Testis (tissue), 2 donors: ENCODE measurements at regions not wholly inside any gene's neighbourhood (a gene's known extent, or its start where the extent isn't known, plus 50 kb on each side); places are given as distances from the start of the nearest gene placed in this dataset.

Experiments
- DNase-seq: peaks from one replicate; pipeline ENCODE4 v3.0.0-alpha.2; 2019
- H3K27ac ChIP-seq, 2 donors: fragments of 200-600 bp; sonication (generic); one replicate each; pipeline ENCODE4 v1.5.1; 2019
- H3K27me3 ChIP-seq: fragments of 200-600 bp; sonication (generic); one replicate; pipeline ENCODE4 v1.5.1; 2019
- H3K36me3 ChIP-seq: fragments of 200-600 bp; sonication (generic); one replicate; pipeline ENCODE4 v1.5.1; 2017; ENCODE audit warnings: low read depth; ENCODE audit errors: missing control alignments
- H3K4me1 ChIP-seq: fragments of 200-600 bp; sonication (generic); one replicate; pipeline ENCODE4 v1.5.1; 2019
- H3K4me3 ChIP-seq, 2 donors: fragments of 200-600 bp; sonication (generic); one replicate each; pipeline ENCODE4 v1.5.1; 2017 to 2019
- H3K9me3 ChIP-seq: fragments of 200-600 bp; sonication (generic); one replicate; pipeline ENCODE4 v1.5.1; 2017
- CTCF ChIP-seq, 3 experiments: fragments of 450-650 bp in 2 of 3; fragments of 200-600 bp in 1 of 3; sonication (generic) in 1 of 3; IDR thresholded peaks; one replicate each; pipeline ENCODE4 v1.5.1; 2016 to 2019; ENCODE audit warnings: antibody characterized with exemption in 3 of 3, mild to moderate bottlenecking in 2 of 3, moderate library complexity in 1 of 3
- POLR2A ChIP-seq: fragments of 450-650 bp; IDR thresholded peaks from one replicate; pipeline ENCODE4 v1.6.1; 2017; ENCODE audit warnings: antibody characterized with exemption, mild to moderate bottlenecking, moderate library complexity
- WGBS, 2 donors: methylation state at CpG; one replicate each; pipeline ENCODE4 v1.1.5; 2018; 5-methylcytosine and 5-hydroxymethylcytosine counted together
- intact Hi-C: fragments of 100-400 bp; cut with DNase I; formaldehyde crosslinking; loops from one replicate; pipeline ENCODE4 v1.15.1; 2023; ENCODE audit warnings: low total_unique reads

GRCh38 chr9:100848726-100849125, 179.8 kb upstream of the PLPPR1 start:
- no peak for DNase-seq
- intact Hi-C loops, result no loop called here
- no peak for TF ChIP-seq POLR2A
- no peak for TF ChIP-seq CTCF (IDR thresholded peaks at IDR 0.05)
- Histone ChIP-seq H3K4me1 (no peaks in the 10 kb centered on the region), H3K27ac (no peak overlapping the region), H3K9me3 (no peaks in the 10 kb centered on the region), H3K27me3 (no peaks in the 10 kb centered on the region), H3K4me3 (no peak overlapping the region), H3K36me3 (no peaks in the 10 kb centered on the region)

- Histone ChIP-seq H3K27me3 (no peaks in the 10 kb centered on the region), H3K4me3 (no peak overlapping the region), H3K36me3 (no peaks in the 10 kb centered on the region), H3K4me1 (no peaks in the 10 kb centered on the region), H3K9me3 (no peaks in the 10 kb centered on the region), H3K27ac (no peak overlapping the region)
- WGBS, 2 donors, result 23 to 40% methylated on average over 4 of the region's 4 CpGs
- TF ChIP-seq CTCF (IDR thresholded peaks at IDR 0.05) (no peak), POLR2A (no peak)
- intact Hi-C loops, result no loop called here
- no peak for DNase-seq
Measured at GRCh38 chr9:100852088-100852487, 176.4 kb upstream of the PLPPR1 start.

- Histone ChIP-seq H3K27ac (no peak overlapping the region), H3K9me3 (no peaks in the 10 kb centered on the region), H3K27me3 (no peaks in the 10 kb centered on the region), H3K4me1 (no peaks in the 10 kb centered on the region), H3K4me3 (no peak overlapping the region), H3K36me3 (no peaks in the 10 kb centered on the region)
- TF ChIP-seq CTCF (IDR thresholded peaks at IDR 0.05) (no peak), POLR2A (no peak)
- DNase-seq, result no peak
- WGBS, 2 donors, result 64 to 67% methylated on average over 3 of the region's 3 CpGs
- intact Hi-C loops, result no loop called here
Measured at GRCh38 chr9:100856238-100856637, 172.3 kb upstream of the PLPPR1 start.

- intact Hi-C loops, result no loop called here
- Histone ChIP-seq H3K27ac (no peak overlapping the region), H3K4me3 (no peak overlapping the region), H3K27me3 (no peaks in the 10 kb centered on the region), H3K4me1 (no peaks in the 10 kb centered on the region), H3K9me3 (no peaks in the 10 kb centered on the region), H3K36me3 (no peaks in the 10 kb centered on the region)
- TF ChIP-seq CTCF (IDR thresholded peaks at IDR 0.05), result no peak
- no peak for TF ChIP-seq POLR2A
- no peak for DNase-seq
- WGBS, 2 donors, result 88 to 92% methylated on average over 3 of the region's 3 CpGs
Measured at GRCh38 chr9:100865111-100865510, 163.4 kb upstream of the PLPPR1 start.

- TF ChIP-seq CTCF (IDR thresholded peaks at IDR 0.05) (no peak), POLR2A (no peak)
- no peak overlapping the region for H3K4me3 ChIP-seq
- no peaks in the 10 kb centered on the region for H3K9me3 ChIP-seq
- H3K36me3 ChIP-seq, result no peaks in the 10 kb centered on the region
- H3K27me3 ChIP-seq, result no peaks in the 10 kb centered on the region
- no peak for DNase-seq
- 83% methylated on average over 4 of the region's 4 CpGs for WGBS, 2 donors
- intact Hi-C loops, result no loop called here
- H3K27ac ChIP-seq, result no peak overlapping the region
- no peaks in the 10 kb centered on the region for H3K4me1 ChIP-seq
Measured at GRCh38 chr9:100865648-100866047, 162.9 kb upstream of the PLPPR1 start.
